ENCODE measurements at regions not wholly inside any gene's neighbourhood (a gene's known extent, or its start where the extent isn't known, plus 50 kb on each side); places are given as distances from the start of the nearest gene placed in this dataset.

GRCh38 chr2:15827001-15827400 lies 113.3 kb upstream of the MYCN start:
- TF ChIP-seq POLR2A (IDR thresholded peaks at IDR 0.05) (no peak), POLR2AphosphoS5 (IDR thresholded peaks at IDR 0.05) (no peak), CTCF (IDR thresholded peaks at IDR 0.05) (no peak), EP300 (IDR thresholded peaks at IDR 0.05) (no peak)

Data from sigmoid colon (tissue), 4 donors.